ENCODE measurements at regions not wholly inside any gene's neighbourhood (a gene's known extent, or its start where the extent isn't known, plus 50 kb on each side); places are given as distances from the start of the nearest gene placed in this dataset.
"Not testable (repeated sequence)": the region's sequence is repeated elsewhere in the genome, so short reads cannot be mapped to it uniquely, and the experiment has no call there.

GRCh38 chr12:105590571-105590970 lies 260.1 kb downstream of the C12orf75 start:
- no peak for DNase-seq

- no peak for DNase-seq
These were observed 264.9 kb downstream of the C12orf75 start for GRCh38 chr12:105595440-105595839.

- DNase-seq = no peak
These were observed 266.2 kb downstream of the C12orf75 start for GRCh38 chr12:105596731-105597130.

GRCh38 chr12:105598031-105598430 lies 267.5 kb downstream of the C12orf75 start:
- DNase-seq = no peak

GRCh38 chr12:105600911-105601545 lies 270.5 kb downstream of the C12orf75 start:
- DNase-seq = no peak

- not testable (repeated sequence) for DNase-seq
These were observed 271.8 kb downstream of the C12orf75 start for GRCh38 chr12:105602312-105602711.

- DNase-seq = not testable (repeated sequence)
These were observed 273.8 kb downstream of the C12orf75 start for GRCh38 chr12:105604281-105604680.

GRCh38 chr12:105606613-105607012 lies 276.1 kb downstream of the C12orf75 start:
- DNase-seq = not testable (repeated sequence)

GRCh38 chr12:105609001-105609400 lies 278.5 kb downstream of the C12orf75 start:
- DNase-seq = not testable (repeated sequence)

- no peak for DNase-seq
These were observed 280.0 kb downstream of the C12orf75 start for GRCh38 chr12:105610459-105610858.

- no peak for DNase-seq
These were observed 280.8 kb downstream of the C12orf75 start for GRCh38 chr12:105611340-105611739.

- no peak for DNase-seq
These were observed 282.8 kb downstream of the C12orf75 start for GRCh38 chr12:105613269-105613668.

- peak; percentile 5 for DNase-seq
These were observed 283.4 kb downstream of the C12orf75 start for GRCh38 chr12:105613887-105614286.

- DNase-seq = no peak
These were observed 286.6 kb downstream of the C12orf75 start for GRCh38 chr12:105616971-105617540.

GRCh38 chr12:105622220-105622619 lies 291.7 kb downstream of the C12orf75 start:
- no peak for DNase-seq

- no peak for DNase-seq
These were observed 292.6 kb downstream of the C12orf75 start for GRCh38 chr12:105622846-105623736.

GRCh38 chr12:105626653-105627052 lies 296.2 kb downstream of the C12orf75 start:
- DNase-seq = no peak

GRCh38 chr12:105637470-105637869 lies 307.0 kb downstream of the C12orf75 start:
- no peak for DNase-seq

GRCh38 chr12:105640761-105641160 lies 310.3 kb downstream of the C12orf75 start:
- DNase-seq = no peak

GRCh38 chr12:105641749-105642148 lies 311.3 kb downstream of the C12orf75 start:
- no peak for DNase-seq

GRCh38 chr12:105644770-105645169 lies 314.3 kb downstream of the C12orf75 start:
- DNase-seq = no peak

- no peak for DNase-seq
These were observed 324.1 kb downstream of the C12orf75 start for GRCh38 chr12:105654606-105655005.

- DNase-seq = no peak
These were observed 327.9 kb downstream of the C12orf75 start for GRCh38 chr12:105658389-105658788.
